NAMALWA (cell line): ENCODE measurements at regions not wholly inside any gene's neighbourhood (a gene's known extent, or its start where the extent isn't known, plus 50 kb on each side); places are given as distances from the start of the nearest gene placed in this dataset.
"Not testable (repeated sequence)": the region's sequence is repeated elsewhere in the genome, so short reads cannot be mapped to it uniquely, and the experiment has no call there.

Experiments used
- DNase-seq: peaks from one replicate; pipeline ENCODE4 v3.0.0-alpha.2; 2015; ENCODE audit warnings: low spot score

DNA sequence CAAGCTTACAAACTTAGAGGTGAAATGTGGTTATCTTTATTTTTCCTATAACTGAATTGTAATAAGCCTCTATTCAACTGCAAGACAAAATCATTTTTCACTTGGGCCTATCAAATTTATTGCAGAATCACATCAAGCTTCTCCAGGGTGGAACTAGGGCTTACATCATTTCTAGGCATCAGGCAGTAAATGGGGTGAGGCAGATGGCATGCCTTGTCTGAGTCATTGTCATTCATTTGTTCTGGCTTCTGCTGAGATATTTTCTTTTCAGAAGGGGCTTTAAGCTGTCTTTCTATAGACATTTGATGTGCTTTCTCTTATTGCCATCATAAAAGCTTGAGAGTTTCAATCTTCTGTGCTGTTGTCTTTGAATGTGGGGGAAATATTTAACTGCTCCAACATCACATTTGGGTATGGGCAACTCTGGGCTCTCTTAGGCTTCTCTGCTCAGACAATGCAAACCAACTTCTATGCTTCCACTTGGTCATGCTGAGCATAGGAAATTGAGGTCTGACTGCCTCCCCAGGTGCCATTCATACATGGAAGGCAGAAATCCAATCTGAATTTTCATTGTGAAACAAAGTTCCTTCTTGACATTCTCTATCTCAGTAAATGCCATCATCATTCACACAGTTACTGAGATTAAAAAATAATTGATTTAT, 225.8 kb upstream of the GIMD1 start:
- no peak for DNase-seq

DNA sequence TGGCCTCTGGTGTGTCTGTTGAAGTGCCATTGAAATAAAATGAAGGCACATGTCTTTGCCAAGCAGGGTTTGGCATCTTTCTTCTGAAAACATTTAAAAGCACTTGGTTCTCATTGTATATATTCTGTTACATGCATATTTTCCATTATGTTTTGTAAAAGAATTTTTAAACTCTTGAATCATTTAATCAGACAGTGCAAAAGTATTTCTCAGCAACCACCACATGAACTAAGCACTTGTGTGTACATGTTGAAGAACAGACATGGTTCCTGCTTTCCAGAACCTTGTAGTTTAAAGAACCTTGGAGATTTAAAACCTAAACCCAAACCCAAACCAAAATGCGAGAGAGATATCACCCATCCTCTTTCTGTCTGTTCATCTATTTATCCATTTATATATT, 220.3 kb upstream of the GIMD1 start:
- DNase-seq, result no peak

- no peak for DNase-seq
These were observed 219.0 kb upstream of the GIMD1 start for GRCh38 chr4:106587558-106587957.

DNA sequence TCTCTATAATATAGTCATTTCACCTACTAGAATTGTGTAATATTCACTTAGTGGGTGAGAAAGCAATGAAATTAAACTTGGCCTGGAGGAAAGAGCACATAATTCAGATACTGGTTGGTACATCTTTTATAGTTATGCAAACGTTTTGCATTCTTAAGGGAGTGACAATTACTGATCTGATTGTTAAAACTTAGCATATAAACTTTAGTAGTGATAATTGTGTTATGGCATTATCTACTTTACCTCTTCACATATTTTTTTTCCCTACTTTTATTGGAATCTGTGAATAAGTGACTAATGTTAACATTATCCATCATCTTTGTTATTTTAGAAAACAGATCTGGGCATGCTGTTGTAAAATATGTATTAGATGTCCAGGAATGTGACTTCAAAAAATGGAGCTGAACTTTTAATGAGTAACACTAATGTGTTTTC, 217.4 kb upstream of the GIMD1 start:
- no peak for DNase-seq

- no peak for DNase-seq
These were observed 215.9 kb upstream of the GIMD1 start for GRCh38 chr4:106584337-106584989.

GRCh38 chr4:106583567-106583966, 215.0 kb upstream of the GIMD1 start:
- no peak for DNase-seq

DNA sequence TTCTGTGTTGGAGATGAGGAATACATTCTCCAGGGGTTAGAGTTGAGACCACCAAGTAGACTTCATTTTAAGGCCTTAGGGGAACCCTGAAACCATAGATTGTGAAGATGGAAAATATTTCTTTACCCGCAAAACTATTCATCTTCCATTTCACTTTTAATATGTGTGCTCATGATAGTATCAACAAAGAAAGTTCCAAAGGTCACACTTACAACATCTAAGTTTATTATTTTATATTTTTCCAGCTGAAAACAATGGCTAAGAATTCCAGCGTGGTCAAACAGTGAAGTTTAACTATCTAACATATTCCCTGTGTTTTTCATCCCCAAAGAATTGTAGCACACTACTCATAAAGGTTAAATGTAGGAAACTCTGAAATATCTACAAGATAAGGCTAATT, 214.5 kb upstream of the GIMD1 start:
- DNase-seq, result no peak

DNA sequence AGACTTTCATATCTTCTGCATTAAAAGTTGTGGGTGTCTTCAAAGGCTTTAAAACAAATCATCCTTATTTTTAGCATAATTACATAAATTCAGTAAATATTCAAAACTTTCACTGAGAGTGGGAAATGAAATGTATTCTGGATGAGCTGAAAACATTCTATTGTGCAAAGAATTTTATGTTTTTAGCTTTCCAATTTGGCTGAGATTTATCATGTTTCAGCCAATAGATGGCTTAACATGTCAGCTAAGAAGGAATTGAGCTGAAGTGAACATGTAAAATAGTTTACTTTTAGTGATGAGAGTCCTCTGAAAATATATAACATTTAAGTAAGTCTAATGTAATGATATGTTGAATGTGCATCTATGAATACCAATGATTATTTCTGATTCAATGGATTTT, 213.5 kb upstream of the GIMD1 start:
- DNase-seq, result no peak

DNA sequence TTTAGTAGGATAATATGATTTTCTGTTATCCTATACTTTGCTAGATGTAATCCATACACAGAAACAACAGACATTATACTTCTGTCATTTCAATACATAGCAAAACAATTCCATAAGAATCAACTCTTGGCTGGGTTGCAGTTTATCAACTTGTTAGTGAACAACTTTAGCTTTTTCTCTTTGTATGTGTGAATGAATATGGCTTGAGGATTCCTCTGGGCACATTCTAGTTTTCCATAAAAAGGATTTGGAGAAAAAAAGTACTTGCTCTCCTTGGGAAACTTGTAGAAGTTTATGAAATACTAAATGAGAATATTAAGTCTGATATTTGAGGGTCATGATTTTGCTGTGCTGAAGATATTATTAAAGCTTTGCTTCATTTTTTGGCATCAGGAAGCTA, 210.7 kb upstream of the GIMD1 start:
- no peak for DNase-seq

DNA sequence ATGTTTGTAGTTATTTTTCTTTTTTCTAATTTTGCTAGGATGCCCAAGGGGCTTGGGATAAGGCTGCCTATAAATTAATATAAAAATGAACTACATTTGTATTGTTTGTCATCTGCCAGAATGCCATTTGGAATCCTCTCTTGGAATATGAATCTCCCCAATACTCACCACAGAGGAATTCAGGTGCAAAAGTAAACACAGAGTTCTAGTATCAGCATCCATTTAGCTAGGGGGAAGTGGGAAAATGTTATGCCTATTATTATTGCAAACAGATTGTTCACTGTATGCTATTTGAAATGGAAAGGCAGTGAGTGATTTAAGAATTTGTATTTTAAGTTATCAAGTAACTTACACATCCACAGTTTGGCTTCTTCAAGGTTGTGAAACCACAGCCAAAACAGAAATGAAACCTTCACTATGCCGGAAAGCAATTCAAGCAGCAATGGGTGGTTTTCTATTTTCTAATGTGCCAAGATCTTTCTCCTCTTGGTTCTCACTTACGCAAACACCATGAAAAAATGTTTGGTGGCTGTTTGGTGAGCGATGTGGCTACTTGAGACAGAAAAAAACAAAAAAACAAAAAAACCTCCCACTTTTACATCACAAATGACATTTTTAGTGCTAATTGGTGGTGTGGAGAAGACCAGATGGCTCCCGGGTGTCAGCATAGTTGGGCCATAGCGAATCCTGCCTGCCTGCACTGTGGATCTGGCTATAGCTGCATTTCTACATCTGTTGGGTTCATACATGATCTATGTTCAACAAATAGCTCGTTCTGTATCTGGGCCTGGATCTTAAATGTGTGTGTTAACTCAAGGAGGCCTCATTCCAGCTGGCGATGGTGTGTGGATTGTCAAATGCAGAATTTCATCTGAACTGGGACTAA, 200.8 kb upstream of the GIMD1 start:
- no peak for DNase-seq

GRCh38 chr4:106565727-106566126, 197.1 kb upstream of the GIMD1 start:
- DNase-seq, result no peak

- DNase-seq, result not testable (repeated sequence)
These were observed 195.1 kb upstream of the GIMD1 start for GRCh38 chr4:106563637-106564036.

GRCh38 chr4:106551724-106552123, 183.1 kb upstream of the GIMD1 start:
- no peak for DNase-seq

DNA sequence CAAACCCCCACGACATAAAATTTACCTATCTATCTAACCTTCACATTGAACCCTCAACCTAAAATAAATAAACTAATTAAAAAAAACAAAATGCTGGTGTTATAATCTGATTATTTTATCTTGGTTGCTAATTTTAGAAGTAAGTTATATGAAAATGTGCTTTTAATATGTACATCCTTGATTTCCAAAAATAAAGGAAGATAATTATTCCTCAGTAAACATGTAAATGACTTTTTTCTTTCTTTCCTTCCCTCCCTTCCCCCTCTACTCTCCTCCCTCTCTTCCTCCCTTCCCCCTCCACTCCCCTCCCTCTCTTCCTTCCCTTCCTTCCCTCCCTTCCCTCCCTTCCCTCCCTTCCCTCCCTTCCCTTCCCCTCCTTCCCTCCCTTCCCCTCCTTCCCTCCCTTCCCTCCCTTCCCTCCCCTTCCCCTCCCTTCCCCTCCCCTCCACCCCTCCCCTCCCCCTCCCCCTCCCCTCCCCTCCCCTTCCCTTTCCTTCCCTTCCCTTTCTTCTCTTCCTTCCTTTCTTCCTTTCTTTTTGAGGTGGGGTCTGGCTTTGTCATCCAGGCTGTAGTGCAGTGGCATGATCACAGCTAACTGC, 180.0 kb upstream of the GIMD1 start:
- no peak for DNase-seq

- no peak for DNase-seq
These were observed 177.8 kb upstream of the GIMD1 start for GRCh38 chr4:106546370-106546769.

DNA sequence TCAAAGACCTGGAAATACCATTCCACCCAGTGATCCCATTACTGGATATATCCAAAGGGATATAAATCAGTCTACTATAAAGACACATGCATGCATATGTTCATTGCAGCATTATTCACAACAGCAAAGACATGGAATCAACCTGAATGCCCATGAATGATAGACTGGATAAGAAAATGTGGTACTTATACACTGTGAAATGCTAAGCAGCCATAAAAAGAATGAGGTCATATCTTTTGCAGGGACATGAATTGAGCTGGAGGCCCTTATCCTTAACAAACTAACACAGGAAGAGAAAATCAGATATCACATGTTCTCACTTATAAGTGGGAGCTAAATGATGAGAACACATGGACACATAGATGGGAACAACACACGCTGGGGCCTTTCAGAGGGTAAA, 174.0 kb upstream of the GIMD1 start:
- not testable (repeated sequence) for DNase-seq

GRCh38 chr4:106541253-106541652, 172.7 kb upstream of the GIMD1 start:
- no peak for DNase-seq

DNA sequence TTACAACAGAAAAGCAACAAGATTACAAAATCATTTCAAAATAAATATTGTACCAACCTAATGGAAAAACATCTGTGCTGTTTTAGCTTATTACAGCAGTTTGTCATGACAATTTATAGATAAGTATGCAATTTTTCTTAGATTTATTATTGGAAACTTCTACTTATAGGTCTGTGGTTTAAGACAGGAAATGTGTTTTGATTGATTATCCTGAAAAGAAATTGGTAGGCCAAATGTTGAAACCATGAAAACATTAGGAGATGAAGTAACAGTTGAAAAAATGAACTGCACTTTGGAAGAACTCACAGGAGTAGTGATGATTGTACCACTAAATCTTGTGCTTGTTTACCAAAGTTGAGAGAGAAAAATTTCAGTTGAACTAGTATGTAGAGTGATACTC, 162.2 kb upstream of the GIMD1 start:
- DNase-seq, result no peak

DNA sequence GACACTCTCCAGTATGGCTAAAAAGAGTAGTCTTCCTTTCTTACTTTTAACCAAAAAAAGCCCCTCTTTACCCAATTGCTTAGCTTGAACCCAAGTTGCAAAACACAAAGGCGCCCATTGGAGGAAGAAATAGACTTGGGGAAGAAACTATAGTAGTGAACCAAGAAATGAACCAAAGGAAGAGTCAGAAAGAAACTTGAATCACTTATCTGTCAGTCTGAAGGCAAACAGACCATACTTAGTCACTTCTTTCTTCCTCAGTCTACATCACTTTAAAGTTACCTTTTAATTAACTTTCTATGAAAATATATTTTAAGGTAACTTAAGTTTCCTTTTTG, 161.4 kb upstream of the GIMD1 start:
- no peak for DNase-seq

GRCh38 chr4:106529348-106530023, 160.9 kb upstream of the GIMD1 start:
- no peak for DNase-seq

- no peak for DNase-seq
These were observed 158.7 kb upstream of the GIMD1 start for GRCh38 chr4:106527316-106527715.

DNA sequence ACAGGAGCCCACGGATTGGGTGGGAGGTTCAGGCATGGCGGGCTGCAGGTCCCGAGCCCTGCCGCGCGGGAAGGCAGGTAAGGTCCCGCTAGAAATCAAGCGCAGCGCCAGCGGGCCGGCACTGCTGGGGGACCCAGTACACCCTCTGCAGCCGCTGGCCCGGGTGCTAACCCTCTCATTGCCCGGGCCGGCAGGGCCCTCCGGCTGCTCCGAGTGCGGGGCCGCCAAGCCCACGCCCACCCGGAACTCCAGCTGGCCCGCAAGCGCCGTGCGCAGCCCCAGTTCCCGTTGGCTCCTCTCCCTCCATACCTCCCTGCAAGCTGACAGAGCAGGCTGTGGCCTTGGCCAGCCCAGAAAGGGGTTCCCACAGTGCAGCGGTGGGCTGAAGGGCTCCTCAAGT, 156.8 kb upstream of the GIMD1 start:
- DNase-seq, result not testable (repeated sequence)
